ENCODE measurements at regions not wholly inside any gene's neighbourhood (a gene's known extent, or its start where the extent isn't known, plus 50 kb on each side); places are given as distances from the start of the nearest gene placed in this dataset.

DNA sequence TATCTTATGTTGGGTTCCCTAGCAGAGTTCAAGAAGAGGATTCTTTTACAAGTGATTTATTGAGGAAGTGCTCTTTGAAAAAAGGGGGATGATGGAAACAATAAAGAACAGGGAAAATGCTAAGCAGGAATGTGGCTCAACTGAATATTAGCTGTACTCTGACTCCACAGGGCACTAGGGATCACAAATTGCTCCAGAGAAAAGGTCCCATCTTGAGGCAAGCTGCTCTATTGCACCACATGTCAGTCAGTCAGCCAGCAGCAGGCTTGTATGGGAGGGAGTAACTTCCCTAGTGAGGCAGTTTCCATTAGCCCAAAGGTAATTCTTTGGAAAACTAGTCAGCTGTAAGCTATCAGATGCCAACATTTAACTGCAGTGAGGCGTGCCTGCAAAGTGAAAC, 73.3 kb upstream of the FNDC3A start:
- no peak for TF ChIP-seq CTCF (IDR thresholded peaks at IDR 0.05)
- TF ChIP-seq POLR2A (IDR thresholded peaks at IDR 0.05): no peak
